AG09309 (cell line): ENCODE measurements at regions not wholly inside any gene's neighbourhood (a gene's known extent, or its start where the extent isn't known, plus 50 kb on each side); places are given as distances from the start of the nearest gene placed in this dataset.
A peak's percentile ranks its signal among the peaks of the same experiment; 100 is the strongest.

ENCODE experiments used
- DNase-seq: peaks from one replicate; pipeline ENCODE4 v3.0.0-alpha.2; 2010; ENCODE audit warnings: low read depth
- H3K4me3 ChIP-seq: 2 replicates; pipeline ENCODE4 v1.5.1; 2011; ENCODE audit warnings: mild to moderate bottlenecking, low read depth, low read length, moderate library complexity; ENCODE audit not compliant: control insufficient read depth
- TF ChIP-seq, protein P1 (sequence below): IDR thresholded peaks from 2 replicates; pipeline ENCODE4 v1.5.1; 2011; ENCODE audit warnings: mild to moderate bottlenecking, low read depth, low read length, inconsistent platforms; ENCODE audit not compliant: insufficient read depth, control insufficient read depth; ENCODE audit errors: missing control alignments

DNA sequence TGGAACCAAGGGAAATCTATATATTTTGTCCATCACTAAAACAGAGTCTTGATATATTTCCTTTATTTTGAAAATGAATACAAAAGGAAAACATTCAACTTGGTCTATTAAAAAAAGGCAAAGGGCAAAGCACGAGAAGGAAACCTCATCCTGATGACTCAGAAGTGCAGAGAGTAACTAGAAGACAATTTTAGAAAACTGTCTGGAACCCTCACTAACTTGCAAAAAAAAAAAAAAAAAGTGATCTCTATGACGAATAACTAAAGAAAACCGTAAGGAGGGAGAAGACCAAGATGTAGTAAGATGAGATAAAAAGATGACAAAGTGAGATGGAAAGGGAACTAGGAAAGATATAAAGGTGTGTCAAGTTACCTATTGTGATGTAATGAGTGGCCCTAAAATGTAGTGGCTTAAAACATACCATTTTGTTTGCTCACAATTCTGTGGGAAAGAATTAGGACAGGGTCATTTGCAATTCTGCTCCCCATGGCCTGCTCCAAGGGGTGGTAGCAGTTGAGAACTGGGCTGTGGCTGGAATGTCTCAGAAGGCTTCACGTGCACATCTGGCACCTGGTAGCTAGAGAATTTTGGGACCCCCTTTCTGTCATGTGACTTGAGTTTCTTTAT is 303.0 kb downstream of the DYSF start:
- DNase-seq, result peak; percentile 40
- no peak overlapping the region for H3K4me3 ChIP-seq
- TF ChIP-seq, protein P1, sequence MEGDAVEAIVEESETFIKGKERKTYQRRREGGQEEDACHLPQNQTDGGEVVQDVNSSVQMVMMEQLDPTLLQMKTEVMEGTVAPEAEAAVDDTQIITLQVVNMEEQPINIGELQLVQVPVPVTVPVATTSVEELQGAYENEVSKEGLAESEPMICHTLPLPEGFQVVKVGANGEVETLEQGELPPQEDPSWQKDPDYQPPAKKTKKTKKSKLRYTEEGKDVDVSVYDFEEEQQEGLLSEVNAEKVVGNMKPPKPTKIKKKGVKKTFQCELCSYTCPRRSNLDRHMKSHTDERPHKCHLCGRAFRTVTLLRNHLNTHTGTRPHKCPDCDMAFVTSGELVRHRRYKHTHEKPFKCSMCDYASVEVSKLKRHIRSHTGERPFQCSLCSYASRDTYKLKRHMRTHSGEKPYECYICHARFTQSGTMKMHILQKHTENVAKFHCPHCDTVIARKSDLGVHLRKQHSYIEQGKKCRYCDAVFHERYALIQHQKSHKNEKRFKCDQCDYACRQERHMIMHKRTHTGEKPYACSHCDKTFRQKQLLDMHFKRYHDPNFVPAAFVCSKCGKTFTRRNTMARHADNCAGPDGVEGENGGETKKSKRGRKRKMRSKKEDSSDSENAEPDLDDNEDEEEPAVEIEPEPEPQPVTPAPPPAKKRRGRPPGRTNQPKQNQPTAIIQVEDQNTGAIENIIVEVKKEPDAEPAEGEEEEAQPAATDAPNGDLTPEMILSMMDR, result no peak

DNA sequence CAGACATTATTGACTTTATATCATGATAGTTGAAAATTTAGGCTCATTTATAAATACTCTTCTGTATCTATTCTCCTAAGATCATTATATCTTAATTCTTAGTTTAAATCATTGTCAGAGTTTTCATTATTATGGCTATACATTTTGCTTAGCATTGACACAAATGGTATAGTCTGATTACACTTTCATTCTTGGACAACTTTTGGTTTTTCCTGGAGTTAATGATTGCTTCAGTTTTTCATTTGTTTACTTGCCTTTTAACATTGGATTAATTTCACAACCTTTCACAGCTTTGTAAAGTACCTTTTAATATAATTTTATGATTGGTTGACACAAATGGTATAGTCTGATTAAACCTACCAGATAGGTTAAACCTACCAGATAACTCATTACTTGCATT is 298.2 kb downstream of the DYSF start:
- TF ChIP-seq, protein P1, result no peak
- DNase-seq, result no peak
- H3K4me3 ChIP-seq, result no peak overlapping the region

DNA sequence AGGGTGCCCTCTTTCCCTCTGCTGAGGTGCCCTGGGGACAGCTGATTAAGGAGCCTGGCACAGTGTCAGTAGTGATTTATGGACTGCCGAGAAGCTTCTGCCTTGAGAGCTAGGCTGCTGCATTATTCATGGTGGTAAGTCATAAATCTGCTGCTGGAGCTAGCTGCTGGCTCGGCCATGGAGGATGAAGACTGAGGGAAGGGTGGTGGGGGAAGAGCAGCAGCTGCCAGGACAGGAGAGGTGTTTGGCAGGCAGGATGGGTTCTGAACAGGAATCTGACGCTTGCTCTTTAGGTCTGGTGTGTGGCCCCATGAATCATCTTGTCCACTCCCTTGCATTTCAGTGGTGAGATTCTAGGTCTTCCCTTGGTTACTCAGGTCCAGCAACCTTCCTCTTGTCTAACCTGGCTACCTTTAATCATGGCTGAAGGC is 296.3 kb downstream of the DYSF start:
- DNase-seq, result peak; percentile 29
- TF ChIP-seq, protein P1, result no peak
- H3K4me3 ChIP-seq, result no peak overlapping the region

DNA sequence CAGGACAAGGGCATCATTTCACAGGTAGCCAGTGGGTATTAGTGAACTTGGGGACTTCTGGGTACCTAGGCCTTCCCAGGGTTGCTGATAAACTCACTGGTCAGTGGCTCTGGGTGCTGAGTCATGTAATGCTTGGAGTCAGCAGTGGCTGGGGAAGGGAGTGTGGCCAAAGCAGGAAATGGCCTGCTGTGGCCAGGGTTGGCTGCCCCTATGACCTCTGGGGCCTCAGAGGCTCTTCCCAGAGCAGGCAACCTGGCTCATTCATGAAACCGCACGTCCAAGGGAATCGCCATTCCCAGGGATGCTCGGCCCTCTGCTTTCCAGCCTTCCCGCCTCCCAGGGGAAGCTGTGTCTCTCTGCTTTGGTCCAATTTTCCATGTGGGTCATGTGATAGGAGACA is 294.9 kb downstream of the DYSF start:
- TF ChIP-seq, protein P1, result no peak
- no peak for DNase-seq
- H3K4me3 ChIP-seq, result no peak overlapping the region

DNA sequence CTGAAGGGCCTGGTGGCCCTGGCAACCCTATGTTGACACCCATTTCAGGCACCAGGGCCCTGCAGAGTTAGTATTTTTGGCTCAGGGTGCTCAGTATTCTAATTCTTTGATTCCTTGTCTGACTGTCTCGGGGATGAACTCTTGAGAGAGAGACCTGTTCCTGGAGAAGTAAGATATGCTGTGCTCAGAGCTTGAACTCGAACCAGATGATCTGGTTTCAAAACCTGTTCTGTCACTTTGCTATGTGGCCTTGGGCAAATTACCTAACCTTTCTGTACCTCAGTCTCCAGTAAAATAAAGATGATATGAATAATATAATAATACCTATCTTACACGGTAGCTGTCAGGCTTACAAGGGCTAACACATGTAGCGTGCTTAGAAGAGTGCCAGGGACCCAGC is 294.2 kb downstream of the DYSF start:
- DNase-seq, result no peak
- TF ChIP-seq, protein P1, result no peak
- H3K4me3 ChIP-seq, result no peak overlapping the region

DNA sequence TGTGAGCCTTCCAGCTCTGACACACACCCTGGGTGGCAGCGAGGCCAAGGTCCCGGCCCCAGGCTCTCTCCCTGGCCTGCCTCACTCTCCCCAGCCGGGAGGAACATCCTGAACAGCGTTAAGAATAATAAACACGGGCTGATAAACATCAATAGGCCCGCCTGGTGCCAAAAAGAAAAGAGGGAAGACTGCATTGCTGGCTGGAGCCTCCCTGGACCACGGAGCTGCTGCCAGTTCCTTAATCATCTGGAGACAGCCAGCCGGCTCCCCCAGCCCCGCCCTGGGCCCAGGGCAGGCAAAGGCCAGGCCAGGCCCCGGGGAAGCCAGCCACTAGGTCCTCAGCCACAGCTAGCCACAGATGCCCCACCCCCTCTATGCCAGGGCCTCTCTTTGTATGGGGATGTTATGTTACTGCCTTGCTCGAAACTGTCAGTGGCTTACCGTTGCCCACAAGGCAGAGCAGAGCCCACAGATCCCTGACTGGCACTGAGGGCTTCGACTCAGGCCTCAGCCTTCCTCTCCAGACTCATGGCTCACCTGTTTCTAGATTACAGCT is 293.7 kb downstream of the DYSF start:
- H3K4me3 ChIP-seq, result no peak overlapping the region
- TF ChIP-seq, protein P1, result no peak
- DNase-seq, result no peak
